HG03135 (cell line): ENCODE measurements at regions not wholly inside any gene's neighbourhood (a gene's known extent, or its start where the extent isn't known, plus 50 kb on each side); places are given as distances from the start of the nearest gene placed in this dataset.

Source experiments
- ATAC-seq: cut with Tn5 transposase; IDR thresholded peaks from one replicate; pipeline ENCODE4 v1.9.1; 2021; ENCODE audit warnings: mild to moderate bottlenecking, moderate library complexity; ENCODE audit not compliant: unreplicated experiment

DNA sequence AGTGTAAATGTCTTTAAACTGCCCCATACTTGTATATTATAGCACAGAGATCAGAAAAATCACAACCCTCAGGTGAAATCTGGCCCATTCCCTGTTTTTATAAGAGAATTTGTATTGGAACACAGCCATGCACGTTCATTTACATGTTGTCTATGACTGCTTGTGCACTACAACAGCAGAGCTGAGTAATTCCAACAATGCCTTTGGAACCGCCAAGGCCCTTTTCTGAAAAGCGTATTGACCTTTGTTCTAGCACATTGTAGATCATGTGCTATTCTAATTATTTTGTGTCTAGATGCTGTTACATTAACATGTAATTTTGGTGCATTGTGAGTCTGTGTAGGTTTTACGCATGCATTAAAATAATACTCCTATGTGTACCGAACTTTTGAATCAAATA lies 339.6 kb downstream of the CHRM3 start:
- ATAC-seq, result no peak

DNA sequence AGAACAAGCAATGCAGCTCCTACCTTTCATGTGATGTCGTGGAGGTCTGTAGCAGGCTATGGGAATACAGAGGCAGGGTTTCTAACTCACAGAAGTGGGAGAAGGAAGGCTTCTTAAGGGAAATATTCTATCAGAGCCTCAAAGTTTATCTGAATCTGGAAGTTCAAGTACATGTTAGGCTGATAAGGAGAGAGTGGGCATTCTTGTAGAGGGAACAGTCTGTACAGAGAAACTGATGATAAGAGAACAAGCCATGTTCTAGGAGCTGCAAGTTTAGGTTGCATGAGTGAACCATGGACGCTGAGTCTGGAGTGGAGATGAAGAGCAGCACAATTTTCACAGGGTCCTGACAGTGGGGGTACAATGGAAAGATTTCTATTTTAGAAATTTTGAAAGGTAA lies 344.0 kb downstream of the CHRM3 start:
- ATAC-seq, result no peak

DNA sequence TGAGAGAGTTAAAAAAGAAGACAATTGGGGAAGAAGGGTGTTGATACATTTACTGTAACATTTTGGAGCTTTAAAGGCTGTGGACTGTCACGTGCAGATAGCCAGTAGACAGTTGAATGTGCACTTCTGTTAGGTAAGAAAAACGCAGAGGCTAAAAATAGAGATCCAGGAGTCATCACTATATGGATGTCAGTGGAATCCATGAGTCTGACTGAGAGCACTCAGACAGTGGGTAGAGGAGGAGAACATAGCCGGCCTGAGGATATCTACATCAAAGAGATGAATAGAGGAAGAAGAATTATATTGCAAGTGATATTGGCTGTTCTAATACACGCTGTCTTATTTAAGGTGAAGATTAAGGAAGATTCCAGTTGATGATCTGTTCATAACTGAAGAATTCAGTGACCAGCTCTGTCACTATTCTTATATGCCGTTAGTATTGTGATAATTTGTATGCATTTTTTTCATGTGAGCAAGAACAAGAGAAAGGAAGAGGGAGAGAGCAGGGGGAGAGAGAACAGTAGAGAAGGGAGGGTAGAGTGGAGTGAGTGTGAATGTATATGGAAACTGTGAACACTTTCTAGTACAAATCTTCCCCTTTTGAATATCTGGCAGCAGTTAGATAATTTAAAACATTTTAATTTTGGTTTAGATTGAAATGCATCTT lies 344.8 kb downstream of the CHRM3 start:
- ATAC-seq, result no peak

DNA sequence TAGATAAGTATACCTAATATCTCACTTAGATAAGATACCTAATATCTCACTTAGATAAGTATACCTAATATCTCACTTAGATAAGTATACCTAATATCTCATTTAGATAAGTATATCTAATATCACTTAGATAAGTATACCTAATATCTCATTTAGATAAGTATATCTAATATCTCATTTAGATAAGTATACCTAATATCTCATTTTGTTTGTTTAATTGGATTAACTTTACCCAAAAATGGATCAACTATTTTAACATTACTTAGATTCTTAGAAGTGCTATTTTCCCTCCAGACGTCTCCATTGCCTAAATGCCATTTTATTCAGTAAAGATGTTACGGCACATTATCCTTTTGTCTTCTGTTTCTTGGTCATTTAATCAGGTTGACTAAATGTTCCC lies 346.4 kb downstream of the CHRM3 start:
- ATAC-seq, result no peak

DNA sequence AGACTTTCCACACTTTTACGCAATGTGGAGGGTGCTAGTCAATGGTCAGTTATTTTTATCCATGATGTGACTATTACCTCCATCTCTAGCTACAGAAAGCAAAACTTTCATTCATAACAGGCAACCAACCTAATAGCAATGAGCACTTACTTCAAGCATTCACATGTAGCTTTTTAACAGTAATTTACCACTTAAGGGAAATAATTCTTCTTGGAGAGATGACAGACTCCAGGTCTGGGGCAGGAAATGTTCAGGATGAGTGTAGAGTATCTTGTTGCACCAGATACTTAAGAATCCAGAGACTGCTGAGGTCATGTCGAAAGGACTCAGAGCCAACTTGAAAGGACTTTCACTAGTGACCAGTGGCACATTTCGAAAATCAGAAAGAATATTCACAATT lies 347.6 kb downstream of the CHRM3 start:
- no peak for ATAC-seq

DNA sequence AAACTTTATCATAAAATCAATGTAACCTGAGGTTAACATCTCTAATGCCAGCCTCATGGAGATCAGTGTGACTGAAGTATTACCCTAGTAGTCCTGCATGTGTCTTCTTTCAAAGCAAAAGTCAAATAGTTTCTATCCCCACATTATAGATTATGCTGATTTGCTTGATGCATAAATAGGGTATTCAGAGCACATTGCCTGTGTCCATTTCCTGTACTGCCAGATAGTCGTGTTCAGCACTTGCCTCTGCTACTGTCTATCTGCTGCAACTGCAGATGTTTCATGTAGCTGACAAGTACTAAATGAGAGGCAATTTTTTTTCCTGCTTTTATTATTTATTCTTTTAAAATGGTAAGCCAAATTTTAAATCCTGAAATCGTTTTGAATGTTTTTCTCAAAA lies 348.7 kb downstream of the CHRM3 start:
- ATAC-seq, result no peak

DNA sequence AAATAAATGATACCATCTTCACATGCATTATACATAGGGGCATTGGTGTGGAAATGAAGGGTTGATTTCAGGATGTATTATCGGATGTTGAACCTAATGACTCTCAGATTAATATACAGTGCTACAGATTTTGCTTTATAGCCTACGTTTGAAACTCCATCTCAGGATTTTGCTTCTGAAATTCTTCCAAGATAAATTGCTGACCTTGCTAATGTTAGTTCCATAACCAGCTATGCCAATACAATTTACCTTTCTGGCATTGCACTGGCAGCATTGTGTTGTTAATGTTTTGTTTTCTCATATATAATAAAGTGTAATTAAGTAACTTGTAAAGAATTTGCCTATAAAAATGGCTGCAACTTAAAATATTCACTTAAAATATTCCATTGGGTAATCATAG lies 350.1 kb downstream of the CHRM3 start:
- no peak for ATAC-seq

DNA sequence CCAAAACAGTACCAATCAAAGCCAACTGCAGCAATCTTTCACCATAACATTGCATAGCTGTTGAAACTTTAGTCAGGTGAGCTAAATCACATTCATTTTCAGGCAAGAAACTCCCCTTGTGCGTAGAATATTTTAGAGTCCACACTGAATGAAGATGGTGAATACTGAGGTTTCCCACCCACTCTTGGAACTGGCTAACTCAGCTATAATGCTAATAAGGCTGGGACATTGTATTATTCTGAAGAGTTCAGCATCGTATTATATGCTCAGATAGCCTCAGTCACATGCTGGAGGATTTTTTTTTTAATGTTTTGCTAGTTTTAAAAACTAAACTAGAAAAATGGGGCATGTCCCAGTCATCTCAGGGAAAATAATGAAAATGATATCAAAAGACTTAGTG lies 352.3 kb upstream of the FMN2 start:
- ATAC-seq, result no peak

DNA sequence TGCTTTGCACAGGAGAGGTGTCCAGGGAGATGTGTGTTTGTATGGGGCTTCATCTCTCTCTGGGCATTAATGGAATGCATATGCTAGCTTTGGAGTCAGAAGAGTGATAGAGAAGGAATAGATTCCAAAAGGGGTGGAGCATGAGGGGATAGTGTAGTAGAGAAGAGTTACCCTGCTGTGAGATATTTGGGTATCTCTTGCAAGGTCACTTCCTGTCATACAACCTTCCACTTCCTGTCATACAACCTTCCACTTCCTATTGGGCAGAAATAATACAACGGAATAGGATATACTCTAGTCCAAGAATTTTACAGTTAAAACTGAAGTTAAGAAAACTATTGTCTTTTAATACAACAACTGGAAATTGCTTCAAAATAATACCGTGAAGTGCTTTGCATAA lies 351.8 kb upstream of the FMN2 start:
- no peak for ATAC-seq

DNA sequence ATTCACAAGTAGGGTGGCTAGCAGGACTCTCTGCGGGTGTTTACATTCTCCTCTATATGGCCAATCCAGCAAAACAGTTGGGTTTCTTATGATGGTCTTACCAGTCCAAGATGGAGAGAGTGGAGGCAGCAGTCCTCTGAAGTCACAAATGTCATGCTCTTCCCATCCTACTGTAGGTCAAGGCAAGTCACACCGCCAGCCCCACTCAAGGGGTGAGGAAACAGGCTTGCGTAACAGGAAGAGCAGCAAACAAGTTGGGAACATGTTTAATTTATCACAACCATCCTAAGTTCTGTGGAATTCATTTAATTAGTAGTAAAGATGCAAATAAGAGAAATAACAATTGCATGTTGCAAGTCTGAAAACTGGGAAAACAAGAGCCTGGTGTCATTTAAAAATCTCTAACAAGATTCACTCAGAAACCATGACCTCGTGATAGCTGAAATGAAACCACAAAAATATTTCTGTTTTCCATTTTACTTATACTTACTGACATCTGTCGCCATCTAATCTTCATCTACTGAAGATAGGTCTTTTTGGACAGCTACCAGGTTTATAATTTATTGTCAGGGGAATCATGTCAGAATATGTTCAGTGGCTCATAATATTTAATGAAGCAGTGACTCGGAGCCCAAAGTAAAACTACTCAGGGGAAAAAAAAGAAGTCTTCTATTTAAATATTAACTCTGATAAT lies 349.1 kb upstream of the FMN2 start:
- no peak for ATAC-seq

DNA sequence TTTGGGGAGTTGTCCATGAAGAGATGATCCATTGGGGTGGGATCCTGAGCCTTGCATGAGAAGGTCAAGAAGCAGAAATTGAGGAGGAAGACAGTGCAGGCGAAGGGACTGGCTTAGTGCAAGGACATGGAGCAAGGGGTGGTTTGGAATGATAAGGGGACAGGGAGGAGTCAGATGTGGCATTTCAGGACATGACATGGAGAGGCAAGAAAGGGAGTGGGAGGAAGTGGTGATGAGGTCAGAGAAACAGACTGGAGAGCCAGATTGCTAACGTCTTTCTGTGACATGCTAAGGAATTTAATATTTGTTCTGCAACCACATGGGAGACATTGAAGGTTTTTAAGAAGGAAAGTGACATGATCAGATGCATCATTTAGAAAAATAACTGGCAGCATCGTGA lies 346.8 kb upstream of the FMN2 start:
- no peak for ATAC-seq

DNA sequence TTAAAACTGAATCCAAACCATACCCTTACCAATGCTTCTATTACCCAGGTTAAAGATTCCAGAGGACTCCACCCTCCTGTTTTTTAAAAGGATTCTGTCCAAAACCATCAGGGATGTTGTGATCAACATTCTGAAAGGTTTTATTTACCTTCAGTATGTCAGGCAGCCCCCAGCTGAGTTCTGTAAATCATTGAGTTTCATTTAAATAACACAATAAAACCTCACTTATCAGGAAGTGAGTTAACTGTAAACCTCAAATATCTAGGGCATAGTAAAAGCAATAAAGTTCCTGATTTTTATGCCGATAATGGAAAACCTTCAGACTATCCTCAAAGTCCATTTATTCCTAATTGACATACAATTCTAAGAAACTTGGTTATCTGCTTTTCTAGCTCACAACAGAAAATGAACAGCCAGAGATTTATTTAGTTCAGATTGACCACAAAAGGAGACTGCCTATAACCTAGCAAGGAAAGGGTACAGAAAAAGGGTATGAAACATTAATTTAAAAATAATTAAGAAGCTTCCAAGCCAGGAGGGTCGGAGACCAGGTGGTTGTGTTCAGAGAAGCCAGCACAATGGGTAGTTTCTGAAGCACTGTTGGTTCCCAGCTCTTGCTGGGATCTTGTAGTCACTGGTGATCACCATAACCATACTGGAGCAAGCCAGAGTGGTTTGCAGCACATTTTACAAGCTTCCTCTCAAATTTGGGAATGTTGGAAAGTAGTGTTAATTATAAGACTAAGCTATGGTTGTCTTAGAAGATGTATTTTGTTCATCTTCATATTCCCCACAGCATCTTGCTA lies 336.4 kb upstream of the FMN2 start:
- ATAC-seq, result no peak

DNA sequence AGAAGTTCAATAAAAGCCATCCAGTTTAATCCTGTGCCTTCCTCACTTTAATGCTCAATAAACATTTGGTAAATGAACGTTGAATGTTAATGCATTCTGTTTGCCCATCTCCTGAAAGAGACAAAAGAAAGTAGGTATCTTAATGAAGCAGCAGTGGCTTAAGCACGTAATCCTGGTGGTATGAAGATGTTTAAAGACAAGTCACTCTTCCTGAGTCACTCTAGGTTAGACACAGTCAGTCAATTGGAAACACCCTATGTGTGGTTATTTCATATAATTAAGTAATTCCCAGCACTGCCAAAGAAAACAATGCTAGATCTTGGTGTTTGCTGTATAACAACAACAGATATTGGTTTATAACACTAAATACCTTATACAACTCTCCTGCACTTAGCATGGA lies 334.0 kb upstream of the FMN2 start:
- ATAC-seq, result no peak

DNA sequence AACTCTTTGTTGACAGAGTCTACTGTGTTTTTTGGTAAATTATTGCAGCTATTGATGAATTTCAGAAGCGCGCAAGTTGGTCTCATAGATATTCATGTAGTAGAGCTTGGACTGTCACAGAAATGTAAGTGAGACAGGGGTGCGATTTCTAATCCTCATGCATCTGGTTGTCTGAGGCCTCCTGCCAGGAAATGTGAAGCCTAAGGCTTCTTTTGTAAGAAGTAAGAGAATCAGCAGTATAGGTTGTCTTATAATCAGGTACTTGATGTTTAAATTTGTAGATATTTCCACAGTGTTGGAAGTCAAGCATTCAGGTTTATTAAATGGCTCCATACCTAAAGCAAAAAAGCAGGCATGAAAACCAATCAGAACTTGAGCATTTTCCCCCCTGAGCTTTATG lies 332.9 kb upstream of the FMN2 start:
- ATAC-seq, result no peak

DNA sequence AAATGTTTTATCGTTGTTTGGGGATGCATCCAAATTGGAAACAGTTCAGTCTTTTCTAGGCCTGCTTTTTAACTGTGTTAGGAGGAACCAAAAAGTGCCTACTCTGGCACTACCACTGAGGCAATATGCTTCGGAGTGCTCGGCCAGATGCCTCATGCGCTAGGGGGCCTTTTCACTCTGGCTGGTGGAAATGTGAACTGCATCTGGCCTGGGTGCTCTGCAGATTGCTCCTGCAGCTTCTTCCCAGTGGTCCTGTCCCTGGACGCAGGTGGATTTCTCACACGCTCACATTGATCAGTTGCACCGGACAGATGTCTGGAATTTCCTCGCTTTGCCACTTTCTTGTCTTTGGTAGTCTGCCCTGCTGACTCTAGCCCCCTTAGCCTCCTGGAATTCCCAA lies 330.2 kb upstream of the FMN2 start:
- ATAC-seq, result no peak

DNA sequence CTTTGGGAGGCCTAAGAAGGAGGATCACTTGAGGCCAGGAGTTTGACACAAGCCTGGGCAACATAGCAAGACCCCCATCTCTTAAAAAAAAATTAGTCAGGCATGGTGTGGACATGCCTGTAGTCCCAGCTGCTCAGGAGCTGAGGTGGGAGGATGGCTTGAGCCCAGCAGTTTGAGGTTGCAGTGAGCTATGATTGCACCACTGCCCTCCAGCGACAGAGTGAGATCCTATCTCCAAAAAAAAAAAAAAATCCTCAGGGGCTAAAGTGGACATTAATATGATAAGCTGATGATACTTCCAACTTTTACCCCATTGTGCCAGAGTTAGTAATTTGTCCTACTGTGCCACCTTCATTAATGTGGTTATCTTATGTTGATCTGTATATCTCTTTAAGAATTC lies 327.8 kb upstream of the FMN2 start:
- ATAC-seq, result no peak

DNA sequence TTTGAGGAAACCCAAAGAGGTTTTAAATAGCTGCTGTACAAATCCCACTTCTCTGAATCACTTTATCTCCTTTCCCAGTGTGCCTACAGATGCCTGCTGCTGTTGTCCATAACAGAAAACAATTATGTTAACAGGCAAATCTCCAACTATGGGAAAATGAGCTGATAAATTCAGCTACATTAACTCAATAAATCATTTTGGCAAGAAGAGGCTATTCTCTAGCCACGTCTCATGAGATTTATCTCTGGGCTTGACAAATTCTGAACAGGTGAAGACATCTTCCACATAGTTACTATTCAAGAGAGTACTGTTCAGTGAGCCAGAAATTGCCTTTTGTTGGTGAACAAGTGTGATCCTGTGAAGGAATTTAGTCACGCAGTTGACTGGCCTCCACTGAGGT lies 327.1 kb upstream of the FMN2 start:
- no peak for ATAC-seq

DNA sequence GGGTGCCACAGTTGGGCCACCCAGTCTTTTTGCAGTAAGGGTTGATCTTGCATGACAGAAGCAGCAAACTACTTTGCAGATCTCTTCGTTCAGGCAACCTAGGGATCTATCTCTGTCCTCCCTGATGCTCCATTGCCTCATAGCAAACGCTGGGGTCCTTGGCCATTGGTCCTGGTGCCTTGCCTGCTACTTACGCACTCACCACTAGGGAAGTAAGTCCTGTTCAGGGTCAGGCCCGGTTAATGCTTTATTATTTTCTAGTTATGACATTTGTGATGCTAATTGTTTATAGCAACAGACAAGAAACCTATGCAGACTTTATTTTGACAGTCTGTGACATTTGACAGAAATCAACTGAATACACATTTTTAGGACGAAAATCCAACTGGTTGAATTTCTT lies 326.5 kb upstream of the FMN2 start:
- no peak for ATAC-seq

DNA sequence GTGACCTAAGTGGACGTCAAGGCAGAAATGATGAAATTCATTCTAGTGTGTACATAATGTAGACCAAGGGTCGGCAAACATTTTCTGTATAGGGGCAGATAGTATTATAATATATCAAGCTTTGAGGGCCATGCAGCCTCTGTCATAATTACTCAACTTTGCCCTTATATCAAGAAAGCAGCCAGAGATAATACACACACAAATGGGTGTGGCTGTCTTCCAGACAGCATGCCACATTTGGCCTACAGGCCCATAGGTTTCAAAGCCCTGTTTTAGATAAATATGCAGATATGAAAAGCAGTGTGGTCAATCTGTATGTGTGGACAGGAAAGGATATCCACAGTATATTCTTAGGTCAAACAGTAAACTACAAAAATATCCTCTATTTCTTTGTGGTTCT lies 320.1 kb upstream of the FMN2 start:
- ATAC-seq, result no peak

DNA sequence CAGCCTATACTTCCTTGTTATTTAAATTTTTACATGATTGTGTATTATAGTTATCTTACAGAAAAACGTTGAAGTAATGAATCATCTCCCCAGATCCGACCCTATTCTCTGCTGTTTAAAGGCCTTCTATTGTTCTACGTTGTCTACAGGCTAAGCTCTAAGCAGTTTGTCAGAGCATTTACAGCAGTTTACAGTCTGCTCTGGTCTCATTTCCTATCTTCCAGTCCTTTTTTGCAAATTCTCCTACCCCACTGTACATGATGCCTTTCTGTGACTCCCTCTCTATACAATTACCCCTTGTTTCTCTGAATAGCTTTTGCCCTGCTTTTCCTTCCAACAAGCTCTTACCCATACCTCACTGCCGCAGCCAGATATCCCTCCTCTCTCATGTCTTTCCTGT lies 319.2 kb upstream of the FMN2 start:
- no peak for ATAC-seq

DNA sequence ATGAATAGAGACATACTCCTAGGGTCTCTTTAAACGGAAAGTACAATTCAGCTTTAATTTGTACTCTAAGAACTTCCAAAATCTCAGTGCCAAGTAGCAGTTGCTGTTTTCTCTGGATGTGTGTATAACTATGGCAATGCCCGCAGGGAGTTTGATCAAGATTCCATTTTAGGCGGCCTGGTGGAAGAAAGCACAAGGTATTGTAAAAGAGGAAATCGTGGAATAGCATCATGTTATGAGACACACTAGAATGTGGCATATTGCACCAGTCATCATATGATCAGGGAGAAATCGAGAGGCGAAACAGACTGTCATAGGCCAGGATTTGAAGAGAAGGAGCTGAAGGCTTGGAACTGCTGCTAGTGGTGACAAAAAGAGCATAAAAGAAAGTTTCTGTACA lies 316.2 kb upstream of the FMN2 start:
- ATAC-seq, result no peak

DNA sequence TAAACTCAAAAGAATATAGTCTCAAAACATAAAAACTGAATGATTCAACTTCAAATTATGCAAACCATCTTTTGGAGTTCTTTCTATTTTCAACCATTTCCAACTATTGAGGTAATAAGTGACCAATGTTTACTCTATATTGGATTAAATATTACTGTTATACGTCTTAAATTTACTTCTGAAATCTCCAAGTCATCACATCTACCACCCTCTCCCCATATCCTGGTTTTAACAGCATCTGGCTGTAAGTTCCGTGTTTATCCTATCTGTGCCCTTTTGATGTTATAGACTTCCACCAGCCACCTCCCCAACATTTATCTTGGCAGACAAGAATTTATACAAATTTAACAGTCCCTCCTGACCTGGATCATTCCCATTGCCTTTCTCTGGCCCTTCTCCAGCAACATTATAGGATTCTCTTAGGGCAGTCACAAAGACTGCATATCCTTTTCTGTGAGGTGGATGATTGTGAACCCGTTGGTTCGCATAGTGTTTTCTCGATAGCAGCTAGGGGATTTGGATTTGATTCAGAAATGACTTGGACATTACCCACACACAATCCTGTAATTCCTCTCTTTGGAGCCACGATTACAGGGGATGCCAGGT lies 313.4 kb upstream of the FMN2 start:
- ATAC-seq, result no peak
